Left renal cortex interstitium (tissue), 4 donors: ENCODE measurements at regions not wholly inside any gene's neighbourhood (a gene's known extent, or its start where the extent isn't known, plus 50 kb on each side); places are given as distances from the start of the nearest gene placed in this dataset.

Source experiments
- DNase-seq, 4 donors: peaks; one replicate each; pipeline ENCODE4 v3.0.0-alpha.2; 2013; ENCODE audit warnings: low read depth in 4 of 4, low spot score in 2 of 4, missing footprints in 1 of 4

DNA sequence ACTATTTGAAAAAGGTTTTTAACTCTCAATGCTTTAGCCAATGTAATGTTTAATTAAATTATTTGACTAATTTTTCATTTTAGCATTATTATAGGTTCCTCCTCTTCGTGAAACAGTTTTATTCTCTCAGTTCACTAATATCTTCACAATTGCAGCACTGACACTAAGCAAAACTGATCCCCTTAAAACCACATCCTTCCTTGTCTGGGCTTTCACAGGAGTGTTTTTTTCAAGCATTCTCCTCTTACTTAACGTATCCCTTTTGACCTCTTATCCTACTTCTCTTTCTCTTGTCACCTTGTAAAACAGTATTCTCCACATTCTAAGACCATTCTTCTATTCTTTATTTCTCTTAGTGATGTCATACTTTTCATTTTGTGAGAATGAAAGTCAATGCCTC, 112.8 kb downstream of the DSC3 start:
- DNase-seq, result no peak

- DNase-seq, result no peak
Observed at GRCh38 chr18:30929065-30929464, 113.5 kb downstream of the DSC3 start.

GRCh38 chr18:30927517-30928075, 114.9 kb downstream of the DSC3 start:
- no peak for DNase-seq

DNA sequence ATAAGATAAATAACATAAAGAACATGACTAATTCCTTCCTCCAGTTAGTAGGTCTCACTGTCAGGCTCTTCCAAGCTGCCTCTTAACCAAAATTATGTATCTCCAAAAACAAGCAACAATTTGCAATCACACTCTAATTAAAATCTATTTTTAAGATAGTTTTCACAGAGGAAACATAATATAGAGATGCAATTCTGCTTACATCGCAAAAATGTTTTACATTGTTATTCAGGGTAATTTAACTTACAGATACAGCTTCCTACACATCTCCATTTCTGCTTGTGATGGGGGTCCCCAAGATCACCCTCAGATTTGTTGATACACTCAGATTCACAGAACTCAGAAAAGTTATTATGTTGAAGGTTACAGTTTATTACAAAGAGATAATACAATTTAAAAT, 115.5 kb downstream of the DSC3 start:
- DNase-seq, result no peak

- no peak for DNase-seq
Observed at GRCh38 chr18:30925795-30926194, 116.7 kb downstream of the DSC3 start.

- no peak for DNase-seq
Observed at GRCh38 chr18:30920757-30921156, 121.8 kb downstream of the DSC3 start.

GRCh38 chr18:30920351-30920750, 122.2 kb downstream of the DSC3 start:
- DNase-seq, result no peak

DNA sequence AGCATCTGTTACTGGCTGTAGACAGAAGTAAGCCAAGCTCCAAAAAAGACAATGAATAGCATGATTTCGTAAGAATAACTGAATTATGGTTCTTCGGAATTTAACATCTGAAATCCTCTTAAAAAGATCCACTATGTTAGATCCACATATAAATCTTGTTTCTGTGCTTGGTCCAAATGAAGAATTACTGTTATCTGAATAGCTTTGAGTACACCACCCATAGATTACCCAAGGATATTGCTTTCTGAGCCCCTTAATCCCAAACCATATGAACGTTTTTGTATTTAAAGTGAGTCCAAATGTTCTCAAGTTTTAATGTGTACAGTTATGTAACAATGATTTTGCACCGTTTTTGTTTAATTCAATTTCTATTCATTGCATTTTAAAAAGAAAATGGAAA, 124.9 kb downstream of the DSC3 start:
- no peak for DNase-seq

DNA sequence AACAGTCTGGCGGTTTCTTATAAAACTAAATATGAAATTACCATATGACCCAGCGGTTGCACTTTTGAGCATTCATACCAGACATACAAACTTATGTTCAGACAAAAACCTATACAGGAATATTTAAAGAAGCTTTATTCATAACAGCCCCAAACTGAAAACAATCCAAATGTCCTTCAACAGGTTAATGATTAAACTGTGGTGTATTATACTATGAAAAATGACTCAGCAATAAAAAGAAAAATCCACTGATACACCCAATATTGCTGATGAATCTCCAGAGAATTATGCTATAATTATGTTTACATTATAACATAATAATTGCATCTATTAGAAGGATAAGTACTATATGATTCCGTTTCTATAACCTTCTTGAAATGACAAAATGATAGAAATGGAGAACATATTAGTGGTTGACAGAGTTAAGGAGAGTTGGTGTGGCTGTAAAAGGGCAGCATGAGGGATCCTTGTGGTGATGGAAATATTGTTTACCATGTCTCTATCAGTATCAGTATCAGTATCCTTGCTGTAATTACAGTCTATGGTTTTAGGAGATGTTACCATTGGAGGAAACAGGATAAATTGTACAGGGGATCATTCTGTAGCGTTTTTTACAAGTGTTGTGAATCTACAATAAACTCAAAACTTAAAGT, 127.1 kb downstream of the DSC3 start:
- no peak for DNase-seq

GRCh38 chr18:30908381-30908780, 134.2 kb downstream of the DSC3 start:
- no peak for DNase-seq

GRCh38 chr18:30903566-30903965, 139.0 kb downstream of the DSC3 start:
- DNase-seq, result no peak

DNA sequence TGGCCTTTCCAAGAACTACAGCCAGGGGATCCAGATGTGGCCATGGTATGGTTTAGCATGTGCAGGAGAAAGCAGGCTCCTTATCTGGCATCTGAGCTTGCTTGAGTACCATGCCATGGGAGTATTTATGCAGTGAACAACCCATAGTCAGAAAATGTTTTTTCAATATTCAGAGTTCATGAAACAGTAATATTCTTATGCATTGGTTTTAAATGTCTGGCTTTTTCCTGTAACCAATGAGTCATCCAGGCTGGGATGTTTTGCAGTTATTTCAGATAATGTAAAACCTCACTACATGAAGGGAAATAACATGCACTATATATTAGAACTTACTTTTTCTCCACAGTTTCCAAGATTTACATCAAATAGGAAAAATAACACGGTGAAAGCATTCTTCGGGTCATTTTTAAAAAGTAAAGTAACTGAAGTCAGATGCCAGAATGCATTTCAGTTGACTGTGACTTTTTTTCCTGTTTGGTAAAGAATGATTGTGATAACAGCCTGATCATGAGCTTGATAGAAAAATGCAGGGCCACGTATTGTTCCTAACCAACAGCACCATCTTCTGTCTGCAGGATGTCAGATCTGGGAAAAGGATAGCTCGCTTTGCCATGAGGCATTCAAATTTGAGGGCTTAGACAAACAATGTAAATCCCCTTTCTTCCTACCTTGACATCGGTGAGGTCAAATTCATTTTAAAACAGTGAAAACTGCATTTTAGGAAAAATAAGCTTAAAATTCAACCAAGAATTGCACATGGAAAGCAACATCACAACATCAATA, 152.8 kb downstream of the DSC3 start:
- peak in 1 of 4 donors; percentile 36 for DNase-seq

DNA sequence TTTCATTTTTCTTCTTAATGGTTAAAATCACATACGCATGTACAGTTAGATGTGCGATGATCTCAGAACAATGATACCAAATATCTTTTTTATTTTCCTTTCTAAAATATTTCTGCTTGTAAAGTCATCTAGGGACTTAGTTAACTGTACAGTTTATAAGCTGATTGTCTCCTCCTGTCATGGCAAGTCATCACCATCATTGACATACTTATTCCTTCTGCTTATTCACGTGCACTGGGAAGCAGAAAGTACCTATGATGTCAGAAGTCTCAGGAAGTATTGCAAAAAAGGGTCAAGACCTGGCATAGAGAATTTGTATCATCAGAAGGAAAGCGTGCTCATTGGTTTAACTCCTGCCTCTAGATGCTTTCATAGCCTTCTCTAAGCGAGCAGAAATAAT, 154.2 kb downstream of the DSC3 start:
- no peak for DNase-seq

GRCh38 chr18:30886998-30887397, 155.5 kb downstream of the DSC3 start:
- no peak for DNase-seq

GRCh38 chr18:30870466-30870865, 172.1 kb downstream of the DSC3 start:
- no peak for DNase-seq

DNA sequence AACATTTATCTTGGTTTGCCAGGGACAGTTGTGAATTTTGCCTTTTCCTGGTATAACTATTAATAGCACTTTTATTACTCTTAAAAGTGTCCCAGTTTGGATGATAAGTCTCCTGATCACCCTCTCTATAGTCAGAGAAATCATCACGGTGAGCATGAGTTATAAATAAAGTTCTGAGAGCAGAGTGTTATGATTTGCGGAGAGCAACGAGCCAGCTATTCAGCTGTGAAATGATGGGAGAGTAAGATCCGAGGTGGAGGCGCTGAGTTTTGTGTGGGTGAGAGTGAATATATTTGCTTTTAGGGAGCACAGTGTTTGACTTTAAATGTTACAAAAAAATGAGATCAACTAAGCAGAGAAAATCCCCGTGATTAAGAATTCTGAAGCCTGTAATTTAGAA, 179.6 kb downstream of the DSC3 start:
- no peak for DNase-seq

DNA sequence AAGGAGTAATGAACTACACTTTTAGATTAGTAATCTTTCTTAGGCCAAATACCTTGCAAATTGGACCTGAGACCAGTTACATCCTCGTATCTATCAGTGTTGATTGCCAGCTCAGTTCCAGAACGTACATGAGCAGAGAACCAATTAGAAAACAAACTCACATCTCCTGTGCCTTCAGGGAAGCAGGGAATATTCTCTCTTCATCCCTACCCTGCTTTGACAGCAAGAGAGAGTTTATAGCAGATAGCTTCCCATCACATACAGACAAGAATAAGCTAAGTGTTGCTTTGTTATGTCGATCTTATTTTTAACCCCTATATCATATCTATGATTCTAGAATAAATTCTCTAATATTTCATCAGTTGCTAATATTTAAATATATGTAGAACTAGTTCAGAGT, 181.8 kb downstream of the DSC3 start:
- DNase-seq, result no peak

DNA sequence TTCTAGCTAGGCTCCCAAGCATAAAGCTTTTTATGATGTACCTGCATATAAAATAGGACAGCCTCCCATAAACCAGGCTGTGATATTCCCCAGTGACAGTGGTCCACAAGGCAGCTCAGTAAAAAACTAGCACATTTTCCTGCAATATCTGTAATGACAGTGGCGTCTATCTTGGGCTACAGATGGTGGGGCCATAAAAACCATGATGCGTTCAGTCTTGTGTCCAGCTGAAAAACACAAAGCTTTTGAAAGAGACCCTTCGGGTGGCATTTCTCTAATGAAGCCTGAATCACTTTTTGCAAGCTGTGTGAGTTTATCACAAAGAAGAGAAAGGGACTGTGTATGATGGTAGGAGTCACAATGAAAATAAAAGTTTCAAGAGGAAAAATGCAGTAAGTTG, 183.5 kb downstream of the DSC3 start:
- DNase-seq, result no peak

DNA sequence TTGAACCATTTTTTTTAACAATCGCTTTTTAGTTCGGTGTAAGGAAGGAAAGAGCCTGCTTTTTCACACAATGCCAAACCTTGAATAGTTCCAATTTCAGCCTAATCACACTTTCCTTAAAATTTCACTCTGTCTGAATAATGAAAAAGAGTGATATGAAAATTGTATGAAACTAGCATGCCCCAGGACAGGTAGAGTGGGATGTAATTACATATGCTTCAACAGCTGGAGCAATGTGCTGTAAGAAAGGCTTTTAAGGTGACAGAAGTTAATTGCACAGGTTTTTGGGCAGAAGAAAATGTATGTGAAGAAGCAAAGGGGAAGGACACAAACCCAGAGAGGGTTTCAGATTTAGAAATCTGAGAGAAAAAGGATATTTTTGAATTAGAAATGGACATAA, 184.0 kb downstream of the DSC3 start:
- DNase-seq, result no peak

- no peak for DNase-seq
Observed at GRCh38 chr18:30855762-30856161, 186.8 kb downstream of the DSC3 start.

DNA sequence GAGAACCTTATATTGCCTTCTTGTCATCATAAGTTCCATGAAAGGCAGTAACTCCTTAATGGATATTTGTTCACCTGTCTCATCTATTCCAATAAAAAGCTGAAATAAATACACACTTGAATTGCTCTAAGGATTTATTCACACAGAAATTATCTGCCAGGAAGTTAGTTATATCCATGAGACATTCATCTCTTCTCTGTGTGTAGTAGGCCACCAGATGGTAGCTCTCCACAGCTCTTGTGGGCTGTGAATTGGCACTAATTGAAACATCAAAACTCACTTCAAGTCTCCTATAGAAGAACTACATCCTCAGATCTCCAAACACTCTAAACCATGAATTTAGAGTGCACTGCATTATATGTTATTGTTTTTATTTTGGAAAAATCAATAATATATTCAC, 189.6 kb downstream of the DSC3 start:
- no peak for DNase-seq

GRCh38 chr18:30852541-30852940, 190.0 kb downstream of the DSC3 start:
- no peak for DNase-seq
